ENCODE measurements at regions not wholly inside any gene's neighbourhood (a gene's known extent, or its start where the extent isn't known, plus 50 kb on each side); places are given as distances from the start of the nearest gene placed in this dataset.

DNA sequence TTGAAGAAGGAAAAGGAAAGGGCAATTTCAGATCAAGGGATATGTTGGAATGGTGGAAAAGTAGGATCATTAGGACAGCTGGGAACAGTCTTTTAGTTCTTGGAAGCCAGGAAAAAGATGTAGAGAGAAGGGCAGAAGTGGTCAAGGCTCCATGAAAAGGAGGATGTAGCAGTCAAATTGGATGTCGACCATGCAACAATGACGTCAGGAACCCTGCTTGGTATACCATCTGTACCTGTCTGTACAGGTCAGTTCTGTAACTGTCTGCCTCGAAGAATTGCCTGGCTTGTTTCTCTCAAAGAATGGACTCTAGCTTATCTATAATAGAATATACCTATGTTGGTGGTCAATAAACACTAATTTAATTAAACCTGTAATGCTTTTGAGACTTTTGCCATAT lies 157.8 kb upstream of the SGO1 start:
- no peaks in the 10 kb centered on the region for H3K36me3 ChIP-seq
- no peaks in the 10 kb centered on the region for H3K4me1 ChIP-seq (ENCODE audit: low read depth)
- TF ChIP-seq, protein P1, sequence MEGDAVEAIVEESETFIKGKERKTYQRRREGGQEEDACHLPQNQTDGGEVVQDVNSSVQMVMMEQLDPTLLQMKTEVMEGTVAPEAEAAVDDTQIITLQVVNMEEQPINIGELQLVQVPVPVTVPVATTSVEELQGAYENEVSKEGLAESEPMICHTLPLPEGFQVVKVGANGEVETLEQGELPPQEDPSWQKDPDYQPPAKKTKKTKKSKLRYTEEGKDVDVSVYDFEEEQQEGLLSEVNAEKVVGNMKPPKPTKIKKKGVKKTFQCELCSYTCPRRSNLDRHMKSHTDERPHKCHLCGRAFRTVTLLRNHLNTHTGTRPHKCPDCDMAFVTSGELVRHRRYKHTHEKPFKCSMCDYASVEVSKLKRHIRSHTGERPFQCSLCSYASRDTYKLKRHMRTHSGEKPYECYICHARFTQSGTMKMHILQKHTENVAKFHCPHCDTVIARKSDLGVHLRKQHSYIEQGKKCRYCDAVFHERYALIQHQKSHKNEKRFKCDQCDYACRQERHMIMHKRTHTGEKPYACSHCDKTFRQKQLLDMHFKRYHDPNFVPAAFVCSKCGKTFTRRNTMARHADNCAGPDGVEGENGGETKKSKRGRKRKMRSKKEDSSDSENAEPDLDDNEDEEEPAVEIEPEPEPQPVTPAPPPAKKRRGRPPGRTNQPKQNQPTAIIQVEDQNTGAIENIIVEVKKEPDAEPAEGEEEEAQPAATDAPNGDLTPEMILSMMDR (IDR thresholded peaks at IDR 0.05; ENCODE audit: low read depth, low read length) = no peak
- no peak overlapping the region for H3K27ac ChIP-seq
- no peaks in the 10 kb centered on the region for H3K27me3 ChIP-seq
- no peak for DNase-seq (ENCODE audit: low read depth in 1 of 2, low spot score in 1 of 2)
- H3K9me3 ChIP-seq (ENCODE audit: low read depth) = no peaks in the 10 kb centered on the region
- no peak overlapping the region for H3K4me3 ChIP-seq

DNA sequence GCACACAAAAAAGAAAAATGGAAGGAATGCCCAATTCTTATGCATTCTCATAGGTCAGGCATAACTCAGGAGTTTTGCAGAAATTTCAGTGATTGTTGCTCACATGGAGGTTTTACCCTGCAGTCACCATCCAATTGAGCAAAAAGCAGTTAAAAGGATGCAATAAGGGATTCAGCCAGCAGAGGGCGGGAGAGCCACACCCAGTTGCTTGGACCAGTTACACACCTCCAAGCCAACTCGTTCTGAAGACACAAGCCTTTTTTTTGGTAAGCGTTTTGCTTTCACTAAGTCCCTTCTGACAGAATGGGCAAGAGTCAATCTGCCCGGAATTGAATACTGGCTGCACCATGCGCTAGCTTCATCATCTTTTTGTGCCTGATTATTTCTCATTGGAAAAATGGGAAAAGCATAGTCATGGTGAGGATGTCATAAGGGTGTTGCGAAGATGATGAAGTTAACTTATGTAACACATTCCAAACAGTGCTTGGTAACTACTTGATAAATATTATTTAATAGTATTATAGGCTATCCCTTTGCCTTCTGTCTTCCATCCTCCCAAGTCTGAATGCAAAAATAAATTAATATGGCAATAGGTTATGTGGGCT lies 154.4 kb upstream of the SGO1 start:
- no peaks in the 10 kb centered on the region for H3K9me3 ChIP-seq (ENCODE audit: low read depth)
- H3K4me1 ChIP-seq (ENCODE audit: low read depth) = no peaks in the 10 kb centered on the region
- H3K4me3 ChIP-seq = no peak overlapping the region
- DNase-seq (ENCODE audit: low read depth in 1 of 2, low spot score in 1 of 2) = peak; percentile 72 to 86
- TF ChIP-seq, protein P1 (IDR thresholded peaks at IDR 0.05; ENCODE audit: low read depth, low read length) = peak; percentile 91
- no peaks in the 10 kb centered on the region for H3K27me3 ChIP-seq
- no peak overlapping the region for H3K27ac ChIP-seq
- no peaks in the 10 kb centered on the region for H3K36me3 ChIP-seq

DNA sequence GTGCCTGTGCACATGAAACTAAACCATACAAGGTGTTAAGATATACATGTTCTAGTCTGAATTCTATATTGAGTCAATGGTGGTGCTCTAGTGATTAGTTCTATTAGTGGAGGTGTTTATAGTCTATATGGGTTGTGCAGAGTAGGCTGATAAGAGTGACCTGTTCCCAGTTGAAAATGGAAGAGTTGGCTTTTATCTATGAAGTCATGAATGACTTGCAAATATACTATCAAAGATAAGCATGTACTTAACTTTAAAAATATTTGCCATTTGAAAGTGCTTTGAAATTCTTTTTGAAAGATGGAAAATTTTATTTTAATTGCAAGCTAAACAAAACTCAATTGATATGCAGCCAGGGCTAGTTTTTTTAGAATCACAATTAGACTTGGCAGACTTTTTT lies 150.6 kb upstream of the SGO1 start:
- Histone ChIP-seq H3K4me3 (no peak overlapping the region), H3K36me3 (no peaks in the 10 kb centered on the region), H3K4me1 (ENCODE audit: low read depth) (no peaks in the 10 kb centered on the region), H3K9me3 (ENCODE audit: low read depth) (no peaks in the 10 kb centered on the region), H3K27ac (no peak overlapping the region), H3K27me3 (no peaks in the 10 kb centered on the region)
- no peak for DNase-seq (ENCODE audit: low read depth in 1 of 2, low spot score in 1 of 2)
- TF ChIP-seq, protein P1 (IDR thresholded peaks at IDR 0.05; ENCODE audit: low read depth, low read length) = no peak

DNA sequence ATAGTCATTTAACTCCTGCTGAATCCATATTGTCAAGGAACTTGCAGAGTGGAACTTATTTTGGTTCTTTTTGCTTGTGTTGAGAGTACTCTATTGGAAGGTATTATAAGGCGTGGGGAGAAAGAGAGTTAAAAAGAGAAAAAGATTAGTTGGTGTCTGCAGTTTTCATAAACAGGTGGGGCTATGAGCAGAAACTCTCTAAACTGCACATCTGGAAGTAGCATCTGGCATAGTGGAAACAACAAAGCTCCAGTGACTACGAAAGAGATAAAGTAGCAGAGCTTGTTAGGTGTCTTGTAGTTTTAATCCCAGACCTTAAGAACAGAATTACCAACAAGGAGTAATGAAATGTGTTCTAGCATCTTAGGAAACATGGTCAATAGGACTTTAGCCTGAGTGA lies 148.8 kb upstream of the SGO1 start:
- Histone ChIP-seq H3K27me3 (no peaks in the 10 kb centered on the region), H3K36me3 (no peaks in the 10 kb centered on the region), H3K27ac (no peak overlapping the region), H3K4me3 (no peak overlapping the region), H3K9me3 (ENCODE audit: low read depth) (no peaks in the 10 kb centered on the region), H3K4me1 (ENCODE audit: low read depth) (no peaks in the 10 kb centered on the region)
- TF ChIP-seq, protein P1 (IDR thresholded peaks at IDR 0.05; ENCODE audit: low read depth, low read length) = no peak
- DNase-seq (ENCODE audit: low read depth in 1 of 2, low spot score in 1 of 2) = no peak

DNA sequence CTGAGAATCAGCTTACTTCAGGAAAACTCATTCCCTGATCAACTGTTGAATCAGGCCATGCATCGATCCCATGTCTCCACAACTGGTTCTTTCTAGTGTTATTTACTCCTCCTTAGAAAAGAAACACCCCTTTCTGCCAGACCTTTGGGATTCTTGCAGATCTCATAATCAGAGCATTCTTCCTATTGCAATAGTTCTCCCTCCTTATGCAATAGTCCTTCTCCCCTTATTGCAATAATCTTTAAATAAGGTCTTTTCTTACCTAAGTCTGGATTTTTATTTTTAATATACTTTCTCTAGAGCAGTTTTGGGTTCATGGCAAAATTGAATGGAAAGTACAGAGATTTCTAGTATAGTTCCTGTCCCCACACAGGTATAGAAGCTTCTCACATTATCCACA lies 141.9 kb upstream of the SGO1 start:
- Histone ChIP-seq H3K27ac (no peak overlapping the region), H3K36me3 (no peaks in the 10 kb centered on the region), H3K9me3 (ENCODE audit: low read depth) (no peaks in the 10 kb centered on the region), H3K4me1 (ENCODE audit: low read depth) (no peaks in the 10 kb centered on the region), H3K4me3 (no peak overlapping the region), H3K27me3 (no peaks in the 10 kb centered on the region)
- TF ChIP-seq, protein P1 (IDR thresholded peaks at IDR 0.05; ENCODE audit: low read depth, low read length) = no peak
- peak in 1 of 2 donors; percentile 14 for DNase-seq (ENCODE audit: low read depth in 1 of 2, low spot score in 1 of 2)
